ENCODE measurements at regions not wholly inside any gene's neighbourhood (a gene's known extent, or its start where the extent isn't known, plus 50 kb on each side); places are given as distances from the start of the nearest gene placed in this dataset.

- DNase-seq, result no peak
These were observed 779.4 kb downstream of the TNS3 start for GRCh38 chr7:46802479-46802878.

- DNase-seq, result no peak
These were observed 790.7 kb downstream of the TNS3 start for GRCh38 chr7:46791188-46791587.

GRCh38 chr7:46786995-46787394 is 794.9 kb downstream of the TNS3 start:
- DNase-seq, result no peak

- DNase-seq, result no peak
These were observed 795.5 kb downstream of the TNS3 start for GRCh38 chr7:46786221-46786954.

GRCh38 chr7:46784732-46785131 is 797.2 kb downstream of the TNS3 start:
- DNase-seq, result no peak

GRCh38 chr7:46781901-46782439 is 799.9 kb downstream of the TNS3 start:
- DNase-seq, result no peak

- DNase-seq, result no peak
These were observed 805.1 kb downstream of the TNS3 start for GRCh38 chr7:46776790-46777189.

GRCh38 chr7:46775776-46776175 is 806.1 kb downstream of the TNS3 start:
- DNase-seq, result no peak

- DNase-seq, result no peak
These were observed 806.9 kb downstream of the TNS3 start for GRCh38 chr7:46775020-46775419.

GRCh38 chr7:46774515-46774914 is 807.4 kb downstream of the TNS3 start:
- DNase-seq, result no peak

GRCh38 chr7:46772776-46773175 is 809.1 kb downstream of the TNS3 start:
- DNase-seq, result no peak

- DNase-seq, result no peak
These were observed 814.8 kb downstream of the TNS3 start for GRCh38 chr7:46767071-46767470.

GRCh38 chr7:46764100-46764936 is 817.6 kb downstream of the TNS3 start:
- no peak for DNase-seq

GRCh38 chr7:46763344-46763743 is 818.6 kb downstream of the TNS3 start:
- no peak for DNase-seq

- no peak for DNase-seq
These were observed 822.0 kb downstream of the TNS3 start for GRCh38 chr7:46759711-46760480.

- DNase-seq, result no peak
These were observed 824.9 kb downstream of the TNS3 start for GRCh38 chr7:46756996-46757395.

GRCh38 chr7:46756256-46756655 is 825.7 kb downstream of the TNS3 start:
- DNase-seq, result no peak

GRCh38 chr7:46755120-46756034 is 826.5 kb downstream of the TNS3 start:
- no peak for DNase-seq

- DNase-seq, result no peak
These were observed 827.7 kb downstream of the TNS3 start for GRCh38 chr7:46754140-46754720.

GRCh38 chr7:46753662-46754061 is 828.2 kb downstream of the TNS3 start:
- DNase-seq, result no peak

GRCh38 chr7:46752881-46753366 is 829.0 kb downstream of the TNS3 start:
- no peak for DNase-seq

Data from activated T-cell treated with anti-CD3 and anti-CD28 coated beads, Interleukin-2, amount 50 U/mL, for 48 hours (primary cell).